ENCODE measurements at regions not wholly inside any gene's neighbourhood (a gene's known extent, or its start where the extent isn't known, plus 50 kb on each side); places are given as distances from the start of the nearest gene placed in this dataset.

- no peak for TF ChIP-seq CTCF (IDR thresholded peaks at IDR 0.05; ENCODE audit: insufficient read depth, low read depth, low read length, missing control alignments)
- H3K4me3 ChIP-seq (ENCODE audit: low read depth, low read length) = no peak overlapping the region
- DNase-seq (ENCODE audit: low read depth) = no peak
Observed at GRCh38 chr15:98304371-98304770, 343.9 kb downstream of the ARRDC4 start.

GRCh38 chr15:98308117-98308516, 340.2 kb upstream of the IGF1R start:
- DNase-seq (ENCODE audit: low read depth) = no peak
- H3K4me3 ChIP-seq (ENCODE audit: low read depth, low read length) = no peak overlapping the region
- TF ChIP-seq CTCF (IDR thresholded peaks at IDR 0.05; ENCODE audit: insufficient read depth, low read depth, low read length, missing control alignments) = no peak

- peak; percentile 77 for TF ChIP-seq CTCF (IDR thresholded peaks at IDR 0.05; ENCODE audit: insufficient read depth, low read depth, low read length, missing control alignments)
- H3K4me3 ChIP-seq (ENCODE audit: low read depth, low read length) = no peak overlapping the region
- DNase-seq (ENCODE audit: low read depth) = peak; percentile 77
Observed at GRCh38 chr15:98311566-98312188, 336.7 kb upstream of the IGF1R start.

- H3K4me3 ChIP-seq (ENCODE audit: low read depth, low read length) = no peak overlapping the region
- no peak for TF ChIP-seq CTCF (IDR thresholded peaks at IDR 0.05; ENCODE audit: insufficient read depth, low read depth, low read length, missing control alignments)
- no peak for DNase-seq (ENCODE audit: low read depth)
Observed at GRCh38 chr15:98312913-98313312, 335.4 kb upstream of the IGF1R start.

GRCh38 chr15:98315971-98316370, 332.4 kb upstream of the IGF1R start:
- TF ChIP-seq CTCF (IDR thresholded peaks at IDR 0.05; ENCODE audit: insufficient read depth, low read depth, low read length, missing control alignments) = no peak
- no peak for DNase-seq (ENCODE audit: low read depth)
- no peak overlapping the region for H3K4me3 ChIP-seq (ENCODE audit: low read depth, low read length)

- DNase-seq (ENCODE audit: low read depth) = no peak
- no peak overlapping the region for H3K4me3 ChIP-seq (ENCODE audit: low read depth, low read length)
- TF ChIP-seq CTCF (IDR thresholded peaks at IDR 0.05; ENCODE audit: insufficient read depth, low read depth, low read length, missing control alignments) = no peak
Observed at GRCh38 chr15:98321896-98322295, 326.4 kb upstream of the IGF1R start.

GRCh38 chr15:98322581-98322980, 325.8 kb upstream of the IGF1R start:
- DNase-seq (ENCODE audit: low read depth) = no peak
- no peak for TF ChIP-seq CTCF (IDR thresholded peaks at IDR 0.05; ENCODE audit: insufficient read depth, low read depth, low read length, missing control alignments)
- H3K4me3 ChIP-seq (ENCODE audit: low read depth, low read length) = no peak overlapping the region
